SK-N-SH treated with all-trans-retinoic acid at 6 μM for 48 hours (cell line): ENCODE measurements at regions not wholly inside any gene's neighbourhood (a gene's known extent, or its start where the extent isn't known, plus 50 kb on each side); places are given as distances from the start of the nearest gene placed in this dataset.

Source experiments
- ATAC-seq: fragments of 200-7000 bp; cut with Tn5 transposase; 3 replicates; pipeline ENCODE4 v1.9.1; 2020; ENCODE audit warnings: mild to moderate bottlenecking, moderate library complexity
- ARNTL ChIP-seq: fragments of 450-650 bp; formaldehyde crosslinking; IDR thresholded peaks from 2 replicates; pipeline ENCODE4 v1.5.0; 2020; ENCODE audit warnings: low read depth, mild to moderate bottlenecking, moderate library complexity, borderline replicate concordance
- BACH2 ChIP-seq: fragments of 250-450 bp; sonication (Bioruptor Pico); IDR thresholded peaks from 2 replicates; pipeline ENCODE4 v1.9.0; 2021; ENCODE audit warnings: mild to moderate bottlenecking, borderline replicate concordance
- CSDC2 ChIP-seq: fragments of 250-450 bp; sonication (Bioruptor Pico); IDR thresholded peaks from 2 replicates; pipeline ENCODE4 v1.5.0; 2020; ENCODE audit warnings: mild to moderate bottlenecking, moderate library complexity
- ESRRG ChIP-seq: fragments of 250-450 bp; sonication (Bioruptor Pico); IDR thresholded peaks from 2 replicates; pipeline ENCODE4 v1.6.1; 2021; ENCODE audit warnings: mild to moderate bottlenecking
- GLIS3 ChIP-seq: fragments of 250-450 bp; sonication (Bioruptor Pico); IDR thresholded peaks from 2 replicates; pipeline ENCODE4 v1.5.0; 2020; ENCODE audit warnings: mild to moderate bottlenecking, moderate library complexity
- ISL1 ChIP-seq: fragments of 250-450 bp; sonication (Bioruptor Pico); IDR thresholded peaks from 2 replicates; pipeline ENCODE4 v2.1.2; 2022; ENCODE audit warnings: mild to moderate bottlenecking, moderate library complexity
- OSR1 ChIP-seq: fragments of 250-450 bp; sonication (Bioruptor Pico); IDR thresholded peaks from 2 replicates; pipeline ENCODE4 v1.8.0; 2022; ENCODE audit warnings: moderate library complexity, mild to moderate bottlenecking, inconsistent platforms
- PPARA ChIP-seq: fragments of 250-450 bp; sonication (Bioruptor Pico); IDR thresholded peaks from 2 replicates; pipeline ENCODE4 v1.5.0; 2020; ENCODE audit warnings: mild to moderate bottlenecking, borderline replicate concordance
- RARB ChIP-seq: fragments of 250-450 bp; sonication (Bioruptor Pico); IDR thresholded peaks from 2 replicates; pipeline ENCODE4 v1.8.0; 2021; ENCODE audit warnings: mild to moderate bottlenecking, moderate library complexity
- TOX ChIP-seq: fragments of 250-450 bp; sonication (Bioruptor Pico); IDR thresholded peaks from 2 replicates; pipeline ENCODE4 v1.8.0; 2021; ENCODE audit warnings: mild to moderate bottlenecking, moderate library complexity, borderline replicate concordance
- ZC3H10 ChIP-seq: fragments of 250-450 bp; sonication (Bioruptor Pico); IDR thresholded peaks from 2 replicates; pipeline ENCODE4 v1.5.1; 2021; ENCODE audit warnings: mild to moderate bottlenecking, moderate library complexity
- ZFP3 ChIP-seq: fragments of 250-450 bp; sonication (Bioruptor Pico); IDR thresholded peaks from 2 replicates; pipeline ENCODE4 v1.5.0; 2020; ENCODE audit warnings: mild to moderate bottlenecking, moderate library complexity
- ZFP30 ChIP-seq: fragments of 450-650 bp; formaldehyde crosslinking; IDR thresholded peaks from 2 replicates; pipeline ENCODE4 v1.5.0; 2022; ENCODE audit warnings: mild to moderate bottlenecking, moderate library complexity
- ZNF565 ChIP-seq: fragments of 450-650 bp; formaldehyde crosslinking; conservative IDR thresholded peaks from 2 replicates; pipeline ENCODE4 v1.5.0; 2020; ENCODE audit warnings: low read depth, mild to moderate bottlenecking, moderate library complexity
- ZNF70 ChIP-seq: fragments of 450-650 bp; formaldehyde crosslinking; IDR thresholded peaks from 2 replicates; pipeline ENCODE4 v1.5.0; 2020; ENCODE audit warnings: mild to moderate bottlenecking, moderate library complexity
- ZNF8 ChIP-seq: fragments of 450-650 bp; formaldehyde crosslinking; IDR thresholded peaks from 2 replicates; pipeline ENCODE4 v1.5.0; 2020; ENCODE audit warnings: mild to moderate bottlenecking, moderate library complexity
- TF ChIP-seq, protein P1 (sequence below): fragments of 250-450 bp; sonication (Bioruptor Pico); IDR thresholded peaks from 2 replicates; pipeline ENCODE4 v1.5.1; 2020; ENCODE audit warnings: low read depth, mild to moderate bottlenecking, moderate library complexity
- TF ChIP-seq, protein P2 (sequence below): fragments of 250-450 bp; sonication (Bioruptor Pico); IDR thresholded peaks from 2 replicates; pipeline ENCODE4 v1.5.1; 2021; ENCODE audit warnings: mild to moderate bottlenecking, moderate library complexity
- TF ChIP-seq, protein P3 (sequence below): fragments of 250-450 bp; sonication (Bioruptor Pico); IDR thresholded peaks from 2 replicates; pipeline ENCODE4 v1.8.0; 2020; ENCODE audit warnings: mild to moderate bottlenecking, moderate library complexity, borderline replicate concordance
- TF ChIP-seq, protein P4 (sequence below): fragments of 250-450 bp; sonication (Bioruptor Pico); IDR thresholded peaks from 2 replicates; pipeline ENCODE4 v1.8.0; 2021; ENCODE audit warnings: low read depth, mild to moderate bottlenecking, moderate library complexity, borderline replicate concordance

DNA sequence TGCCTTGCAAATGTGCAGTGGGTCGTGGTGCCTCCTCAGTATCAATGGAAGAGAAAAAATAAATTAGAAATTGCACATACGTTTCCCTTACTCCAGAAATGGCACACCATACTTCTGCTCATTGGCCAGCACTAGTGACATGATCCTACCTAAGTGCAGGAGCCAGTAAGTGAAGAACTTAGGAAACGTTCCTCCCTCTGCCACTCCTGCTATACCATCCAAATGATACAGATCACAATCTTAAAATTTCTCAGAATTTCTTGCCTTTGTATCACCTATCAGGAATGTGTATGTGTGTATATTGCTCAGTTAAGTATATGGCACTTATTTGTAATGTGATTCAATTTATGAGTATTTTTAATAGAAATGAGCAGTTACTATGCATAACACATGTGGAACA, 237.0 kb upstream of the UBE2E3 start:
- TF ChIP-seq, protein P1, sequence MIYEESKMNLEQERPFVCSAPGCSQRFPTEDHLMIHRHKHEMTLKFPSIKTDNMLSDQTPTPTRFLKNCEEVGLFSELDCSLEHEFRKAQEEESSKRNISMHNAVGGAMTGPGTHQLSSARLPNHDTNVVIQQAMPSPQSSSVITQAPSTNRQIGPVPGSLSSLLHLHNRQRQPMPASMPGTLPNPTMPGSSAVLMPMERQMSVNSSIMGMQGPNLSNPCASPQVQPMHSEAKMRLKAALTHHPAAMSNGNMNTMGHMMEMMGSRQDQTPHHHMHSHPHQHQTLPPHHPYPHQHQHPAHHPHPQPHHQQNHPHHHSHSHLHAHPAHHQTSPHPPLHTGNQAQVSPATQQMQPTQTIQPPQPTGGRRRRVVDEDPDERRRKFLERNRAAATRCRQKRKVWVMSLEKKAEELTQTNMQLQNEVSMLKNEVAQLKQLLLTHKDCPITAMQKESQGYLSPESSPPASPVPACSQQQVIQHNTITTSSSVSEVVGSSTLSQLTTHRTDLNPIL (CRISPR knock-in tag): no peak
- TF ChIP-seq ZFP30 (CRISPR knock-in tag) (no peak), ARNTL (CRISPR knock-in tag) (no peak), ISL1 (CRISPR knock-in tag) (no peak), OSR1 (CRISPR knock-in tag) (no peak), ZNF565 (CRISPR knock-in tag) (no peak), ESRRG (CRISPR knock-in tag) (no peak), BACH2 (no peak), ZC3H10 (no peak), RARB (no peak), ZNF8 (no peak)
- TF ChIP-seq, protein P2, sequence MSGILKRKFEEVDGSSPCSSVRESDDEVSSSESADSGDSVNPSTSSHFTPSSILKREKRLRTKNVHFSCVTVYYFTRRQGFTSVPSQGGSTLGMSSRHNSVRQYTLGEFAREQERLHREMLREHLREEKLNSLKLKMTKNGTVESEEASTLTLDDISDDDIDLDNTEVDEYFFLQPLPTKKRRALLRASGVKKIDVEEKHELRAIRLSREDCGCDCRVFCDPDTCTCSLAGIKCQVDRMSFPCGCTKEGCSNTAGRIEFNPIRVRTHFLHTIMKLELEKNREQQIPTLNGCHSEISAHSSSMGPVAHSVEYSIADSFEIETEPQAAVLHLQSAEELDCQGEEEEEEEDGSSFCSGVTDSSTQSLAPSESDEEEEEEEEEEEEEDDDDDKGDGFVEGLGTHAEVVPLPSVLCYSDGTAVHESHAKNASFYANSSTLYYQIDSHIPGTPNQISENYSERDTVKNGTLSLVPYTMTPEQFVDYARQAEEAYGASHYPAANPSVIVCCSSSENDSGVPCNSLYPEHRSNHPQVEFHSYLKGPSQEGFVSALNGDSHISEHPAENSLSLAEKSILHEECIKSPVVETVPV (CRISPR knock-in tag): no peak
- TF ChIP-seq, protein P3, sequence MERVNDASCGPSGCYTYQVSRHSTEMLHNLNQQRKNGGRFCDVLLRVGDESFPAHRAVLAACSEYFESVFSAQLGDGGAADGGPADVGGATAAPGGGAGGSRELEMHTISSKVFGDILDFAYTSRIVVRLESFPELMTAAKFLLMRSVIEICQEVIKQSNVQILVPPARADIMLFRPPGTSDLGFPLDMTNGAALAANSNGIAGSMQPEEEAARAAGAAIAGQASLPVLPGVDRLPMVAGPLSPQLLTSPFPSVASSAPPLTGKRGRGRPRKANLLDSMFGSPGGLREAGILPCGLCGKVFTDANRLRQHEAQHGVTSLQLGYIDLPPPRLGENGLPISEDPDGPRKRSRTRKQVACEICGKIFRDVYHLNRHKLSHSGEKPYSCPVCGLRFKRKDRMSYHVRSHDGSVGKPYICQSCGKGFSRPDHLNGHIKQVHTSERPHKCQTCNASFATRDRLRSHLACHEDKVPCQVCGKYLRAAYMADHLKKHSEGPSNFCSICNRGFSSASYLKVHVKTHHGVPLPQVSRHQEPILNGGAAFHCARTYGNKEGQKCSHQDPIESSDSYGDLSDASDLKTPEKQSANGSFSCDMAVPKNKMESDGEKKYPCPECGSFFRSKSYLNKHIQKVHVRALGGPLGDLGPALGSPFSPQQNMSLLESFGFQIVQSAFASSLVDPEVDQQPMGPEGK (CRISPR knock-in tag): no peak
- ATAC-seq: no peak

DNA sequence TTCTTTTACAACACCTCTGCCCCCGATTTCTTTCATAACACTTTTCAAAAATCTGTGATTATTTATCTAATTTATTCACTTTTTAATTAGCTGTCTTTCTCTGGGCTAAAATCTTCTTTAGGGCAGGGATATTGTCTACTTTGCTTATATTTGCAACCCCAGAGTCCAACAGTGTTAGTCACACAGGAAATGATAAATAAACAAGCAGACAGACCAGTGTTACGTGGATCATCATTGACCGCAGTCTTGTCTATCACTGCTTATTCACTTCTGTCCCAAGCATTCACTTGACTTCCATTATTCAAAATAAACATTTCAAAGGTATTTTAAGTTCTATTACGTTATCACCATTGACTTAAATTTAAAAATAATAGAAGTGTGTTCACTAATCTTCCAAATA, 237.6 kb upstream of the UBE2E3 start:
- TF ChIP-seq, protein P3 (CRISPR knock-in tag): no peak
- no peak for TF ChIP-seq ZNF565 (CRISPR knock-in tag)
- no peak for TF ChIP-seq CSDC2 (CRISPR knock-in tag)
- TF ChIP-seq PPARA: no peak
- TF ChIP-seq, protein P2 (CRISPR knock-in tag): no peak
- TF ChIP-seq TOX (CRISPR knock-in tag): no peak
- TF ChIP-seq ESRRG (CRISPR knock-in tag): no peak
- no peak for TF ChIP-seq ZFP3 (CRISPR knock-in tag)
- no peak for TF ChIP-seq OSR1 (CRISPR knock-in tag)
- TF ChIP-seq ZFP30 (CRISPR knock-in tag): no peak
- no peak for TF ChIP-seq ZNF8
- TF ChIP-seq, protein P1 (CRISPR knock-in tag): no peak
- TF ChIP-seq, protein P4, sequence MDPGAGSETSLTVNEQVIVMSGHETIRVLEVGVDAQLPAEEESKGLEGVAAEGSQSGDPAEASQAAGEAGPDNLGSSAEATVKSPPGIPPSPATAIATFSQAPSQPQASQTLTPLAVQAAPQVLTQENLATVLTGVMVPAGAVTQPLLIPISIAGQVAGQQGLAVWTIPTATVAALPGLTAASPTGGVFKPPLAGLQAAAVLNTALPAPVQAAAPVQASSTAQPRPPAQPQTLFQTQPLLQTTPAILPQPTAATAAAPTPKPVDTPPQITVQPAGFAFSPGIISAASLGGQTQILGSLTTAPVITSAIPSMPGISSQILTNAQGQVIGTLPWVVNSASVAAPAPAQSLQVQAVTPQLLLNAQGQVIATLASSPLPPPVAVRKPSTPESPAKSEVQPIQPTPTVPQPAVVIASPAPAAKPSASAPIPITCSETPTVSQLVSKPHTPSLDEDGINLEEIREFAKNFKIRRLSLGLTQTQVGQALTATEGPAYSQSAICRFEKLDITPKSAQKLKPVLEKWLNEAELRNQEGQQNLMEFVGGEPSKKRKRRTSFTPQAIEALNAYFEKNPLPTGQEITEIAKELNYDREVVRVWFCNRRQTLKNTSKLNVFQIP (CRISPR knock-in tag): no peak
- TF ChIP-seq BACH2: no peak
- TF ChIP-seq GLIS3: no peak
- TF ChIP-seq ZNF70: no peak
- ATAC-seq: no peak
